Myocyte (in vitro differentiated cells): ENCODE measurements at regions not wholly inside any gene's neighbourhood (a gene's known extent, or its start where the extent isn't known, plus 50 kb on each side); places are given as distances from the start of the nearest gene placed in this dataset.

Experiments
- DNase-seq: peaks from one replicate; pipeline ENCODE4 v3.0.0-alpha.2; 2012; ENCODE audit warnings: low read depth

- DNase-seq: no peak
Measured at GRCh38 chr14:100658181-100658886, 68.4 kb upstream of the DLK1 start.

- no peak for DNase-seq
Measured at GRCh38 chr14:100659345-100660001, 67.2 kb upstream of the DLK1 start.

GRCh38 chr14:100660498-100660881 is 66.2 kb upstream of the DLK1 start:
- DNase-seq: no peak

GRCh38 chr14:100660882-100661635 is 65.6 kb upstream of the DLK1 start:
- no peak for DNase-seq

GRCh38 chr14:100662879-100663760 is 63.6 kb upstream of the DLK1 start:
- DNase-seq: peak; percentile 77

GRCh38 chr14:100663761-100664052 is 63.0 kb upstream of the DLK1 start:
- DNase-seq: no peak

GRCh38 chr14:100664231-100664630 is 62.5 kb upstream of the DLK1 start:
- DNase-seq: no peak

GRCh38 chr14:100664841-100665510 is 61.7 kb upstream of the DLK1 start:
- DNase-seq: no peak

GRCh38 chr14:100665511-100666032 is 61.1 kb upstream of the DLK1 start:
- peak; percentile 52 for DNase-seq

GRCh38 chr14:100666403-100666802 is 60.3 kb upstream of the DLK1 start:
- DNase-seq: no peak

GRCh38 chr14:100666851-100667250 is 59.8 kb upstream of the DLK1 start:
- no peak for DNase-seq

- DNase-seq: no peak
Measured at GRCh38 chr14:100667656-100668055, 59.0 kb upstream of the DLK1 start.

- DNase-seq: no peak
Measured at GRCh38 chr14:100668352-100668751, 58.3 kb upstream of the DLK1 start.

- DNase-seq: no peak
Measured at GRCh38 chr14:100669011-100669412, 57.7 kb upstream of the DLK1 start.

- no peak for DNase-seq
Measured at GRCh38 chr14:100669468-100669867, 57.2 kb upstream of the DLK1 start.

GRCh38 chr14:100670017-100670752 is 56.5 kb upstream of the DLK1 start:
- DNase-seq: no peak

GRCh38 chr14:100670753-100671049 is 56.0 kb upstream of the DLK1 start:
- no peak for DNase-seq

- DNase-seq: no peak
Measured at GRCh38 chr14:100671386-100671901, 55.2 kb upstream of the DLK1 start.

- no peak for DNase-seq
Measured at GRCh38 chr14:100671906-100672305, 54.8 kb upstream of the DLK1 start.
